GM18909 (cell line): ENCODE measurements at regions not wholly inside any gene's neighbourhood (a gene's known extent, or its start where the extent isn't known, plus 50 kb on each side); places are given as distances from the start of the nearest gene placed in this dataset.

ENCODE experiments used
- ATAC-seq: cut with Tn5 transposase; IDR thresholded peaks from one replicate; pipeline ENCODE4 v1.9.1; 2021; ENCODE audit warnings: mild to moderate bottlenecking; ENCODE audit not compliant: unreplicated experiment, poor library complexity

GRCh38 chr7:68529221-68529620 lies 1069.1 kb upstream of the AUTS2 start:
- no peak for ATAC-seq

DNA sequence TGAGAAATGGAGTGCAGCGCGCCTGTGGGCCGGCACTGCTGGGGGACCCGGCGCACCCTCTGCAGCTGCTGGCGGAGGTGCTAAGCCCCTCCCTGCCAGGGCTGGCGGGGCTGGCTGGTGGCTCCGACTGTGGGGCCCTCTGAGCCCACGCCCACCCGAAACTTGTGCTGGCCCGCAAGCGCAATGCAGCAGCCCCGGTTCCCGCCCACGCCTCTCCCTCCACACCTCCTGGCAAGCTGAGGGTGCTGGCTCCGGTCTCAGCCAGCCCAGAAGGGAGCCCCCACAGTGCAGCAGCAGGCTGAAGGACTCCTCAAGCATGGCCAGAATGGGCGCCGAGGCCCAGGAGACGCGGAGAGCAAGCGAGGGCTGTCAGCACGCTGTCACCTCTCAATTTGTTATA lies 1063.0 kb upstream of the AUTS2 start:
- ATAC-seq = no peak

DNA sequence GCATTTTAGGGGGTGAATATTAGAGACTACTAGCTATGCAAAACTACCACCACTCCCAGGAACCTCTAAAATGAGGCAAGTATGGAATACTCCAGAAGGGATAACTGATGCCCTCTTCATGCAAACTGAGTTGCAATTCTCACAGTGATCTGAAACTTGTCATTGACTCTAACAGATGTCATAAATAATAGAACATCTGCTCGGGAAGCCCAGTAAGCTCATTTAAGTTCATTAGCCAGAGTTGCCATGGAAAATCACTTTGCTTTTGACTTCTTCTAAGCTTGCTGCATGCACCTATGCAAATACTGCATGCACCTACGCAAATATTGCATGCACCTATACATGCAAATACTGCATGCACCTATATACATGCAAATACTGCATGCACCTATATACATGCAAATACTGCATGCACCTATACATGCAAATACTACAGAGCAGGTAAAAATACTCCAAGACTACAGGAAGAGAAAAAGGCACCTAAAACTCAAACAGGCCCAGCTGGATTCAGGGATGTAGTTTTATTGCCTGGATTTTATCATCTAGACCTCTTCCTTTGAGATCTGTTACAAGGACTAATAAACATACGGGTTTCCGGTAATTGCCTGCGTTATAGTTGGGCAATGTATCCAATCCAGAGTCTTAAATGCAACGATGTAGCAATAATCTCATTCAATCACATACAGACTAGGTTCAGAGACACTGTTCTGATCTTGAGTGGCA lies 1061.1 kb upstream of the AUTS2 start:
- ATAC-seq = no peak

DNA sequence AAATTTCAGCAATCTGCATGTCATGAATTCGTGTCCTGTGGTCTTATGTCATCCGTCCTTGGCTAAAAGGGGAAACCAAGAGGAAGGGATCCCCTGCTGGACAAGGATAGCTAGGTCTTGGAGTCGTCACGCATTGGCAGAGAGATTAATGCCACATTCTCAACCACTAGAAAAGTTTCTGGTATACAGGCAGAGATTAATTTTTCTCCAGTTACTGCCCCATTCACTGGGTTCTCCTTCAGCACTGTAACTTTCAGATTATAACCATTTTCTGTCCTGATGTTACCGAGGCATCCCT lies 1060.6 kb upstream of the AUTS2 start:
- ATAC-seq = no peak

GRCh38 chr7:68542831-68543230 lies 1055.4 kb upstream of the AUTS2 start:
- no peak for ATAC-seq

DNA sequence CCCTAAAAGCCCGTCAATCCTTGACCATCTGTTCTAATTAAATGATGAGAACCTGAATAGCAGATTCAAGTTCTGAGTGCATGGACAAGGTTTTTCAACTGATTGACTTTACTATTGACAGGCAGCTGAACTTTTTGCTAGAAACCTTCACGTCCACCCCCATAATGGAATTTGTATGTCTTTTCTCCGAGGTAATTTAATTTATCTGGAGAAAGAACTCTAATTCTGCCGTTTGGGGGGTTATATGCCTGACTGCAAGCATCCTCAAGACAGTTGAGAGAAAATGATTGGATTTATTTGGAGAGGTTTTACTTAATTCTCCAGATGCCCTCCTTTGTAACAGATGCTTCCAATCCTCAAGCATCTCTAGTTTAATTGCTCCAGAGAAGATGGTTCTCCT lies 1053.4 kb upstream of the AUTS2 start:
- ATAC-seq = no peak

DNA sequence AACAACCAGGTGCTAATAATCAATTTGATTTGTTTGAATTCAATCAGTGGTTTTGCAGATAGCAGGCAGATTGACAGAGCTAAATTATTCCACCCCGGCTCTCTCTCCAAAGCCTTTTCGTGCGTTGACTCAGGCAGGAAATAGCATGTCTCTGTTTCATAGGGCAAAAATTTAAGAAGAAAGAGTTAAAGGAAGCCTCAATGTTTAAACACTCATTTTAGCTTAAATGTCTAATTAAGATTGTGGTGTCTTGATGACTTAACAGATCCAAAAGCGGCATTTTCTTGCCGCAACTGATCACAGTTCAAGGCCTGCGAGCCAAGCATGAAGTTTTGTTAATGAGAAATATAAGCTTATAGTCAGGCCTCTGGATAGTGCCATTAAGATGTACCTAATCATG lies 1051.1 kb upstream of the AUTS2 start:
- ATAC-seq = no peak

DNA sequence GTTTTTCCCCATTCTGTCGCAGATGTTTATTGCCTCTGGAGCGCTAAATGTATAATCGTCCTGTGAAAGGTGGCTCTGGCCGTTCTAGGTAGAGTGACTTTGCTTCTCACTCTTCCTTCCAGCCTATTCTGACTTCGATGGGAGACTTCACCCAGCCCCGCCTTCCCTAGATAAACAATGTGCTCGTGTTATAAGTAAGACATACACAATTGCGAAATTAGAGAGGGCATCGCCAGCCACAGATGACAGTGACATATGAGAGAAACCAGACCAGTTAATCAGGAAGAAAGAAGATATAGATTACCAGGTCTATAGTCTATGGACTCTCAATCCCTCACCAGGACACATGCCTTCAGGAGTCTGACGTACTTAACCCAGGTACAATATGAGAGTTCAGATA lies 1050.5 kb upstream of the AUTS2 start:
- no peak for ATAC-seq

- ATAC-seq = no peak
Observed at GRCh38 chr7:68550027-68550426, 1048.2 kb upstream of the AUTS2 start.

DNA sequence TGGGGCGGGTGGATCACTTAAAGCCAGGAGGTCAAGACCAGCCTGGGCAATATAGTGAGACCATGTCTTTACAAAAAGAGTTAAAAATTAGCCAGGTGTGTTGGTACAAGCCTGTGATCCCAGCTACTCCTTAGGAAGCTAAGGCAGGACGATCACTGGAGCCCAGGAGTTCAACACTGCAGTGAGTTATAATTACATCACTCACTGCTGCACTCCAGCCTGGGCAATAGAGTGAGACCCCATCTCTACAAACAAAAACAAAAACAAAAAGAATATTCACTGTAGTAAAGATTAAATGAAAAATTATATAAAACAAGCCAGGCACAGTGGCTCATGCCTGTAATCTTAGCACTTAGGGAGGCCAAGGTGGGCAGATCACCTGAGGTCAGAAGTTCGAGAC lies 1047.6 kb upstream of the AUTS2 start:
- ATAC-seq = no peak

DNA sequence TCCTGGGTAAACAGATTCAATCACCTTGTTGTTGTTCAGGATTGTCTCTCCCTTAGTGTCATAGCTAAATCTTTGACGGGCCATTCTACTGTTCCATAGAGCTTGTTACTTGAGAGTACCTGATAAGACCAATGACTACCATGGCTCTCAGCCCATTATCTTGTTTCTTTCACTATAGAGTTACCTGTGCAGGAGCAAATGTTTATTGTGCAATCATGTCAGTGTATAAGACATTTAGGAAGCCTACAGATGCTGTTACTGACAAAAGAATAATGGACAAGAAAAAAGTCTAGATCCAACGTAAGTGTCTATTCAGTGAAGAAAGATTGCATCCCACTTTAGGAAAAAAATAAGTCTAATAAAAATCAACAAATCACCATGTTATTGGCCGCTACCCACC lies 1041.7 kb upstream of the AUTS2 start:
- no peak for ATAC-seq

DNA sequence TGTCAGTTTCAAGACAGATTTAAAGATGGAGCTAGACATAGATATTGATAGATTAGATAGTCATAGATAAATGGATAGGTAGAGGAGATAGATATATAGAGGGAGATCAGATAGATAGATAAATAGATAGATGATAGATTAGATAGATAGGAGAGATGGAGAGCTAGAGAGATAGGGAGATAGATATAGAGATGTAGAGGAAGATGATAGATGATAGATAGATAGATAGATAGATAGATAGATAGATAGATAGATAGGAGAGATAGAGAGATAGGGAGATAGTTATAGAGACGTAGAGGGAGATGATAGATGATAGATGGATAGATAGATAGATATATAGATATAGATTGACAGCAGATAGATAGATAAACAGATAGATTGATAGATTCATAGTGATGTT lies 1038.8 kb upstream of the AUTS2 start:
- no peak for ATAC-seq

DNA sequence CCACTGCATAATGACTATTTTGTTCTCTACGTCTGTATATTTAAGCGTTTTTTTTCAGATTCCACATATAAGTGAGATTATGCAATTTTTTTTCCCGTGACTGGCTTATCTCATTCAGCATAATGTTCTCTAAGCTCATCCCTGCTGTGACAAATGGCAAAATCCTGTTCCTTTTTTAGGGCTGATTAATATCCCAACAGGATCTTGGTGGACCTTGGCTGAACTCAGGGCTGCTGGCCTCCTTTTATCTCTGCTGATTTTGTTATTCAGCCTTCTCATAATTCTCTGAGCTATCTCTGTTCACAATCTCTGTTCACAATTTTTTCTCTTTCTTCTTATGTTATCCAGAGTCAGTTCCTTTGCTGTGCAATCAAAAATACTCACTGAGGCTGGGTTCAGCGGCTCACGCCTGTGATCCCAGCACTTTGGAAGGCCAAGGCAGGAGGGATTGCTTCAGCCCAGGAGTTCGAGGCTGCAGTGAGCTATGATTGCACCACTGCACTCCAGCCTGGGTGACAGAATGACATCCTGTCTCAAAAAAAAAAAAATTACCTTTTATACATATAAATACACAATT lies 1035.9 kb upstream of the AUTS2 start:
- no peak for ATAC-seq

GRCh38 chr7:68564306-68565135 lies 1033.8 kb upstream of the AUTS2 start:
- no peak for ATAC-seq

DNA sequence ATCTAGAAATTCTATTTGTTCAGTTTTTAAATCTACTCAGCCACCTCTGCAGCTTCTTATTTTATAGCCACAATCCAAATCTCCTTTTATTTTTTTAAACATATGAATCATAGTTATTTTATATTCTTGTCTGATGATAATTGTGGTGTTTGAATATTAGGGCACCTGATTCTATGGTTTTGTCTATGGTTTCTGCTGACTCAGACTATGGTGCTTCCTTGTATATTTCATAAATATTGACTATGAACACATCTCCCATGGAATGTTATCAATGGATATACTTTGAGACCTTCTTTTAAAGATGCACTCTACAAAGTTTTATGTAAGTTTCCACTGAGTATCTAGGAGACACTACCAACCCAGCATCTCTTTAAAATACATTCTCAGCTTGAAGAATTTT lies 1027.0 kb upstream of the AUTS2 start:
- ATAC-seq = no peak

DNA sequence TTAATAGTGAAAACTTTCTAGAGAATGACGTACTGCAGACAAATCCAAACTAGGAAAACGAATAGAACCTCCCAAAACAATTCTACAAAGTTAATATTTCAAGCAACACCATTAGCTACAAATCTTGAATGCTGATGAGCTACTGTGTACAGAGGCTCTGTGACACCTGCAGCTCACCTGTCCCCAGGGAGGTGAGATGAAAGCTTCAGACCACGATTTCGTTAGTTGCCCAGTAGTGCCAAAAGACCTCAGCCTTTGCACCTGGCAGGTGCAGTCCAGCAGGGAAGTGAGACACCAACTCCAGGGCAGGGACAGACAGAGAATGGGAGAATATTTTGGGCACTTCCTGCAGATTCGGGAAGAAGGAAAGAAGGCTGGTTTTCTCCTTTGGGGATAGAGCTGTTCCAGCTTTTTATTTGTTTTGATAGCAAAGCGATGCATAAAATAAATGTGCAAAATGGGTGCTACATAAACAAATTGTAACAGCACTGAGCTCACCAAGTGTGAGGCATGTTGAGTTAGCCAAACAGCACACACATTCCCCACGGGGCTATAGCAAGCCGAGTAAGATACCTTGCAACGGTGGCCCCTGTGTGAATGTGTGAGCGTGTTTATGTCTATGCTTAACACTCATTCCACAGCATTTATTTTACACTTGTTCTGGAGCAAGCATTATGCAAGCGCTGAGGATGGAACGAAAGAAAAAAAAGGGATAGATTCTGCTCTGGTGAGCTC lies 1024.8 kb upstream of the AUTS2 start:
- ATAC-seq = no peak

DNA sequence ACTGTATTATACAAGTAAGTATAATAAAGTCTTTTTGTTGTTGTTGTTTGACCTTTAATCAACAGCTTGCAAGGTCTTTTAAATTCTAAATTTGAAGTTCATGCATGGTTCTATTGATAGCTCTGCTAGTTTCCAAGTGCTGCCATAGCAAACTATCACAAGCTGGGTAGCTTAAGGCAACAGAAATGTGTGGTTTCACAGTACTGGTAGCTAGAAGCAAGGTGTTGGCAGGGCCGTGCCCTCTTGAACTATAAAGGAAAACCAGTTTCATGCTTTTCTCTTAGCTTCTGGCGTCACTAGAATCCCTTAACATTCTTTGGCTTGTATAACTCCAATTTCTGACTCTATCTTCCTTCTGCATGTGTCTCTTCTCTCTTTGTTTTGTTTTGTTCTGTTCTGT lies 1021.9 kb upstream of the AUTS2 start:
- ATAC-seq = no peak

DNA sequence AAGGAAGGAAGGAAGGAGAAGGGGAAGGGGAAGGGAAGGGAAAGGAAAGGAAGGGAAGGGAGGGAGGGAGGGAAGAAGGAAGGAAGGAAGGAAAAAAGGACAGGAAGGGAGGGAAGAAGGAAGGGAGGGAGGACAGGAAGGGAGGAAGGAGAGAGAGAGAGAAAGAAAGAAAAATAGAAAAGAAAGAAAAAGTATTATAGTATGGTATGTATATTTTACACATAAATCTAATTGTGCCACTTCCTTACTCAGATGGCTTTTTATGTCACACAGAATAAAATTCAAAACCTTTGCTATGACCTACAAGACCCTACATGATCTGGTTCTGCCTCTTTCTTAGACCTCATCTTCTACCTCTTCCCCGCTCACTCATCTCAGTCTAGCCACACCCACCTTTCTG lies 1016.9 kb upstream of the AUTS2 start:
- no peak for ATAC-seq

DNA sequence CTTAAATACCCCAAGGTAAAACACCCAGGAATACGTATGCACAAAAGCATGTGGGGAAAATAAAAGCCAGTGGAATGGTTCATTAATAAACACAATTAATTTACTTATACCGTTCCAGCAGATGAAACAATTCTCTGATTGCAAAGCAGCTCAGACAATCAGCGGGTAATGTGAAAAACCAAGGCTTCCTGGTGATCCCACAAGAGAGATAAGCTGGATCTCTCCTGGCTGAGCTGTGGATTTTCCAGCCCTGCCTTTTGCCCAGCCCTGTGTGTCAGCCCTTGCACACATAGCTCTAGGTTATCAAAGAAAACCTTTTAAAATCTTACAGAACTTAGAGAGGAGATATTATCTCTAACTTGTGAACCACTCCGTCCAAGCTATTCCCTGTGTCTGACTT lies 1010.7 kb upstream of the AUTS2 start:
- ATAC-seq = no peak

DNA sequence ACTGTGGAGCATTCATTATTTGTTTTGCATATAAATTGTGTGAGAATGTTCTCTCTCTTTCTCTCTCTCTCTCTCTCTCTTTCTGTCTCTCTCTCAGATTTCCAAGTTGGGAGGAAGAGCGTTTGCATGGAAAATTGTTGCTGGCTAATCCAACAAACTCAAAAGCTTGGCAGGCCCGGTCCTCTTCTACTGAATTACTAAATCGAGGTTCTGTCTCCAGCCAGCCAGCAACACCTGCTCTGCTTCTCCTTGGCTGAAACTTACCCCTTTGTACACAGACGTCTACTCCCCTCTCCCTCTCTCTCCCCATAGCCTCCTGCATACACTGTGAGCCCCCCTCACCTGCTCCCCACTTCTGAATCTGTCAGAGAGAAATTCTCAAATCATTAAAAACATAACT lies 996.4 kb upstream of the AUTS2 start:
- ATAC-seq = no peak

- no peak for ATAC-seq
Observed at GRCh38 chr7:68604541-68604940, 993.7 kb upstream of the AUTS2 start.
